WTC11 (cell line): ENCODE measurements at regions not wholly inside any gene's neighbourhood (a gene's known extent, or its start where the extent isn't known, plus 50 kb on each side); places are given as distances from the start of the nearest gene placed in this dataset.

Experiments
- ATAC-seq: fragments of 200-7000 bp; cut with Tn5 transposase; 2 replicates; pipeline ENCODE4 v1.10.0; 2021; ENCODE audit warnings: mild to moderate bottlenecking, moderate library complexity
- CTCF ChIA-PET: fragments of 300-600 bp; sonication (Branson Sonifier 250); formaldehyde crosslinking; loops from one replicate; lab custom pipeline; 2021; ENCODE audit warnings: antibody characterized with exemption; lab: Charles Lee
- POLR2A ChIA-PET: fragments of 350-600 bp; sonication (Branson Sonifier 250); formaldehyde crosslinking; loops from one replicate; lab custom pipeline; 2021; ENCODE audit warnings: antibody characterized with exemption; lab: Charles Lee
- DNase-seq: peaks from one replicate; pipeline ENCODE4 v3.0.0; 2021; ENCODE audit warnings: low spot score
- H3K27ac Mint-ChIP-seq: 2 replicates; pipeline ENCODE4 v1.8.0; 2021; ENCODE audit warnings: mixed read lengths
- H3K27me3 Mint-ChIP-seq: 2 replicates; pipeline ENCODE4 v1.8.0; 2021; ENCODE audit warnings: low read depth, mild to moderate bottlenecking, moderate library complexity, mixed read lengths
- H3K36me3 Mint-ChIP-seq: 2 replicates; pipeline ENCODE4 v1.8.0; 2021; ENCODE audit warnings: mixed read lengths
- H3K4me1 Mint-ChIP-seq: 2 replicates; pipeline ENCODE4 v1.8.0; 2022; ENCODE audit warnings: mixed read lengths
- H3K4me3 Mint-ChIP-seq: 2 replicates; pipeline ENCODE4 v1.8.0; 2021; ENCODE audit warnings: mild to moderate bottlenecking, moderate library complexity, mixed read lengths
- H3K9me3 Mint-ChIP-seq: 2 replicates; pipeline ENCODE4 v1.8.0; 2021; ENCODE audit warnings: mixed read lengths
- AFF4 ChIP-seq: sonication (generic); formaldehyde crosslinking; IDR thresholded peaks from 2 replicates; pipeline ENCODE4 v1.8.1; 2023; ENCODE audit warnings: mild to moderate bottlenecking, missing genetic modification reagents, borderline replicate concordance
- ARID4B ChIP-seq: sonication (generic); formaldehyde crosslinking; IDR thresholded peaks from 2 replicates; pipeline ENCODE4 v1.8.0; 2023; ENCODE audit warnings: missing genetic modification reagents, mild to moderate bottlenecking, borderline replicate concordance
- CTCF ChIP-seq: fragments of 200-600 bp; IDR thresholded peaks from 2 replicates; pipeline ENCODE4 v1.8.0; 2022; ENCODE audit warnings: antibody characterized with exemption
- E2F4 ChIP-seq: sonication (generic); formaldehyde crosslinking; IDR thresholded peaks from 2 replicates; pipeline ENCODE4 v1.8.1; 2022; ENCODE audit warnings: low read depth, mild to moderate bottlenecking, moderate library complexity, missing genetic modification reagents, borderline replicate concordance
- JAZF1 ChIP-seq: fragments of 250-450 bp; sonication (Bioruptor Pico); IDR thresholded peaks from 2 replicates; pipeline ENCODE4 v1.9.0; 2021; ENCODE audit warnings: moderate library complexity, mild to moderate bottlenecking, inconsistent platforms
- JUN ChIP-seq: sonication (generic); formaldehyde crosslinking; IDR thresholded peaks from 2 replicates; pipeline ENCODE4 v1.8.0; 2023; ENCODE audit warnings: mild to moderate bottlenecking, missing genetic modification reagents
- KAT7 ChIP-seq: sonication (generic); formaldehyde crosslinking; IDR thresholded peaks from 2 replicates; pipeline ENCODE4 v1.8.1; 2023; ENCODE audit warnings: missing genetic modification reagents, mild to moderate bottlenecking, borderline replicate concordance
- MAX ChIP-seq: sonication (generic); formaldehyde crosslinking; IDR thresholded peaks from 2 replicates; pipeline ENCODE4 v1.8.0; 2022; ENCODE audit warnings: mild to moderate bottlenecking, missing genetic modification reagents
- MYBL2 ChIP-seq: sonication (generic); formaldehyde crosslinking; IDR thresholded peaks from 2 replicates; pipeline ENCODE4 v1.8.1; 2023; ENCODE audit warnings: mild to moderate bottlenecking, moderate library complexity, missing genetic modification reagents
- NR2C2 ChIP-seq: sonication (generic); formaldehyde crosslinking; IDR thresholded peaks from 2 replicates; pipeline ENCODE4 v1.8.0; 2022; ENCODE audit warnings: mild to moderate bottlenecking, missing genetic modification reagents
- RORB ChIP-seq: fragments of 250-450 bp; sonication (Bioruptor Pico); IDR thresholded peaks from 2 replicates; pipeline ENCODE4 v1.9.0; 2021; ENCODE audit warnings: mild to moderate bottlenecking
- STAT6 ChIP-seq: sonication (generic); formaldehyde crosslinking; conservative IDR thresholded peaks from 2 replicates; pipeline ENCODE4 v1.8.1; 2023; ENCODE audit warnings: mild to moderate bottlenecking, low read depth, missing genetic modification reagents, moderate library complexity
- USF1 ChIP-seq: sonication (generic); formaldehyde crosslinking; IDR thresholded peaks from 2 replicates; pipeline ENCODE4 v1.8.0; 2022; ENCODE audit warnings: mild to moderate bottlenecking, missing genetic modification reagents
- USF2 ChIP-seq: sonication (generic); formaldehyde crosslinking; IDR thresholded peaks from 2 replicates; pipeline ENCODE4 v1.8.1; 2023; ENCODE audit warnings: mild to moderate bottlenecking, missing genetic modification reagents, moderate library complexity
- ZBTB21 ChIP-seq: sonication (generic); formaldehyde crosslinking; IDR thresholded peaks from 2 replicates; pipeline ENCODE4 v1.8.1; 2023; ENCODE audit warnings: mild to moderate bottlenecking, missing genetic modification reagents, borderline replicate concordance
- ZNF263 ChIP-seq: sonication (generic); formaldehyde crosslinking; IDR thresholded peaks from 2 replicates; pipeline ENCODE4 v1.8.1; 2022; ENCODE audit warnings: low read depth, mild to moderate bottlenecking, moderate library complexity, missing genetic modification reagents
- ZNF281 ChIP-seq: sonication (generic); formaldehyde crosslinking; IDR thresholded peaks from 2 replicates; pipeline ENCODE4 v1.8.0; 2023; ENCODE audit warnings: mild to moderate bottlenecking, missing genetic modification reagents
- ZNF317 ChIP-seq: sonication (generic); formaldehyde crosslinking; IDR thresholded peaks from 2 replicates; pipeline ENCODE4 v1.8.1; 2023; ENCODE audit warnings: low read depth, mild to moderate bottlenecking, moderate library complexity, missing genetic modification reagents, borderline replicate concordance

GRCh38 chr5:39486361-39486760, 61.6 kb upstream of the DAB2 start:
- ATAC-seq: no peak
- Mint-ChIP-seq H3K4me1 (no peaks in the 10 kb centered on the region), H3K9me3 (peaks cover 19% of the 10 kb centered on the region), H3K27ac (no peak overlapping the region), H3K4me3 (no peak overlapping the region), H3K27me3 (no peaks in the 10 kb centered on the region), H3K36me3 (no peaks in the 10 kb centered on the region)
- POLR2A ChIA-PET: no interaction called here
- no peak for DNase-seq
- CTCF ChIA-PET: no interaction called here
- no peak for TF ChIP-seq JAZF1
- no peak for TF ChIP-seq CTCF
- no peak for TF ChIP-seq ZNF317
- TF ChIP-seq ZNF263 (CRISPR knock-in tag): no peak
- no peak for TF ChIP-seq AFF4 (CRISPR knock-in tag)
- no peak for TF ChIP-seq RORB
- TF ChIP-seq USF1: no peak
- TF ChIP-seq USF2 (CRISPR knock-in tag): no peak
- no peak for TF ChIP-seq KAT7
- TF ChIP-seq ZBTB21 (CRISPR knock-in tag): no peak
- no peak for TF ChIP-seq STAT6 (CRISPR knock-in tag)
- TF ChIP-seq MAX (CRISPR knock-in tag): no peak
- TF ChIP-seq MYBL2: no peak
- no peak for TF ChIP-seq E2F4 (CRISPR knock-in tag)
- no peak for TF ChIP-seq NR2C2 (CRISPR knock-in tag)
- no peak for TF ChIP-seq ARID4B (CRISPR knock-in tag)
- TF ChIP-seq ZNF281 (CRISPR knock-in tag): no peak
- no peak for TF ChIP-seq JUN (CRISPR knock-in tag)
